ENCODE measurements at regions not wholly inside any gene's neighbourhood (a gene's known extent, or its start where the extent isn't known, plus 50 kb on each side); places are given as distances from the start of the nearest gene placed in this dataset.

GRCh38 chr18:61612517-61612916, 279.3 kb downstream of the CDH20 start:
- ATAC-seq (no peak), DNase-seq (no peak)
- H3K4me1 ChIP-seq: peaks cover 0 to 11% (median 8%) of the 10 kb centered on the region in 9 donors
- no peak overlapping the region for H3K4me3 ChIP-seq
- intact Hi-C loops (cut with DNase I): no loop called here
- TF ChIP-seq CTCF (IDR thresholded peaks at IDR 0.05): peak in 4 of 9 donors; percentile 12 to 45 (median 25)
- peaks cover 0 to 8% (median 0%) of the 10 kb centered on the region in 11 donors for H3K9me3 ChIP-seq
- no peak overlapping the region for H3K27ac ChIP-seq
- no peaks in the 10 kb centered on the region for H3K36me3 ChIP-seq
- H3K27me3 ChIP-seq: no peaks in the 10 kb centered on the region

DNA sequence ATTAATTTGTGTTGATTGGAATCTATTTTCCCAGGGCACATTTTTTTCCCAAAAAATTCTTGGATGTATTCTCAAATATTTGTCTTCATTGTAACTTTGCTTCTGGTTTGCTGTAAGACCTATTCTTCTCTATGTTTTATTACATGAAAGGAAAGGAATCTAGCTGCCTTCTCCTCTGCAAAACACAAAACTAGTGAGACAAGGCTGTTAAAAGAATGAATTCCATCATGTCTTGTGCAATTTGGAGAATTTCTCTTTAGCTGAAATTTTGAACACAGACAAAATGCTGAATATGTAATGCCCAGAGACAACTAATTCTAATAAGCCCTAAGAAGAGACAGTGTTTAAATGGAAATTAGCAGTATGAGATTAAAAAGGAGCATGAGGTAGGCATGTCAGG, 275.9 kb downstream of the CDH20 start:
- Histone ChIP-seq H3K36me3 (no peaks in the 10 kb centered on the region), H3K27ac (no peak overlapping the region), H3K4me3 (no peak overlapping the region), H3K4me1 (peaks cover 0 to 41% (median 24%) of the 10 kb centered on the region in 9 donors), H3K9me3 (peaks cover 0 to 8% (median 0%) of the 10 kb centered on the region in 11 donors), H3K27me3 (no peaks in the 10 kb centered on the region)
- DNase-seq (no peak), ATAC-seq (no peak)
- intact Hi-C loops (cut with DNase I): no loop called here
- TF ChIP-seq CTCF (IDR thresholded peaks at IDR 0.05): no peak

DNA sequence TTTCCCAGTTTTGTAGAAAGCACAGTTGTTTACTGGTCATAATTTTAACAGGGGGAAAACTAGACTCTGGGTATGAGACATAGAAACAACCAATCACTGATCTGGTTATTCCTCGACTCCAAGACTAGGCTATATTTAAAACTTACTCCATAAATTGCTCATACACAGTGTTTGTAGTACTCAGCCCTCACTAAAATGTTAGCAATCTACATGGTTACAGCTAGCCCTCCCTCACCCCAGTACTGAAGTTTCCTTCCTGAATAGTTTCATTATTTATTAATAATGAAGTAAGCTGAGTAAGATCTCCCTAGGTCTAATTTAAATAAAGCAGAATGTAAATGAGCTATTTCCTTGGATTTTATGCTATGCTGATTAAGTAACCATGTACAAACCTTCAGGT, 275.1 kb downstream of the CDH20 start:
- Histone ChIP-seq H3K27ac (peak overlapping the region in 5 of 10 donors; percentile 3 to 93 (median 85)), H3K4me3 (no peak overlapping the region), H3K9me3 (peaks cover 0 to 8% (median 0%) of the 10 kb centered on the region in 11 donors), H3K36me3 (no peaks in the 10 kb centered on the region), H3K27me3 (no peaks in the 10 kb centered on the region), H3K4me1 (peaks cover 0 to 41% (median 24%) of the 10 kb centered on the region in 9 donors)
- 55 to 67% methylated on average over 1 of the region's 1 CpG for WGBS, 2 donors
- no peak for ATAC-seq
- intact Hi-C loops (cut with DNase I): no loop called here
- no peak for DNase-seq
- no peak for TF ChIP-seq CTCF (IDR thresholded peaks at IDR 0.05)

- Histone ChIP-seq H3K27me3 (no peaks in the 10 kb centered on the region), H3K9me3 (peaks cover 0 to 8% (median 0%) of the 10 kb centered on the region in 11 donors), H3K36me3 (no peaks in the 10 kb centered on the region), H3K27ac (peak overlapping the region in 8 of 10 donors; percentile 56 to 93 (median 87)), H3K4me1 (peaks cover 0 to 41% (median 24%) of the 10 kb centered on the region in 9 donors), H3K4me3 (no peak overlapping the region)
- no peak for ATAC-seq
- WGBS, 2 donors: 79 to 91% methylated on average over 2 of the region's 2 CpGs
- no peak for DNase-seq
- no peak for TF ChIP-seq CTCF (IDR thresholded peaks at IDR 0.05)
- intact Hi-C loops (cut with DNase I): no loop called here
These were observed 274.6 kb downstream of the CDH20 start for GRCh38 chr18:61607867-61608266.

Measured in heart right ventricle (tissue), 16 donors.